GM23338 (cell line): ENCODE measurements at regions not wholly inside any gene's neighbourhood (a gene's known extent, or its start where the extent isn't known, plus 50 kb on each side); places are given as distances from the start of the nearest gene placed in this dataset.

Source experiments
- ATAC-seq: fragments of 200-7000 bp; cut with Tn5 transposase; 3 replicates; pipeline ENCODE4 v1.9.1; 2020
- DNase-seq: peaks from one replicate; pipeline ENCODE4 v3.0.0-alpha.2; 2015; ENCODE audit warnings: low spot score
- H2AFZ ChIP-seq: fragments of 200-600 bp; sonication (generic); 2 replicates; pipeline ENCODE4 v1.8.0; 2016; ENCODE audit warnings: antibody characterized with exemption, mild to moderate bottlenecking, moderate library complexity
- H3F3A ChIP-seq: fragments of 200-600 bp; sonication (generic); replicated peaks from 2 replicates; pipeline ENCODE4 v1.8.0; 2017; ENCODE audit warnings: antibody characterized with exemption, mixed run types, low read depth
- H3K27ac ChIP-seq: fragments of 200-600 bp; sonication (generic); 2 replicates; pipeline ENCODE4 v1.6.1; 2016; ENCODE audit warnings: low read depth
- H3K27me3 ChIP-seq: fragments of 200-600 bp; sonication (generic); 2 replicates; pipeline ENCODE4 v1.8.0; 2016; ENCODE audit warnings: mild to moderate bottlenecking, mixed run types, moderate library complexity; ENCODE audit not compliant: insufficient read depth
- H3K36me3 ChIP-seq: fragments of 200-600 bp; sonication (generic); 2 replicates; pipeline ENCODE4 v1.8.0; 2016; ENCODE audit warnings: mild to moderate bottlenecking; ENCODE audit not compliant: insufficient read depth
- H3K4me1 ChIP-seq: fragments of 200-600 bp; sonication (generic); 2 replicates; pipeline ENCODE4 v1.8.0; 2016; ENCODE audit warnings: mild to moderate bottlenecking, moderate library complexity; ENCODE audit not compliant: insufficient read depth
- H3K4me2 ChIP-seq: fragments of 200-600 bp; sonication (generic); 2 replicates; pipeline ENCODE4 v1.7.1; 2017; ENCODE audit warnings: mixed run types
- H3K4me3 ChIP-seq: fragments of 200-600 bp; sonication (generic); 2 replicates; pipeline ENCODE4 v1.6.1; 2016; ENCODE audit warnings: mixed run types
- H3K79me2 ChIP-seq: fragments of 200-600 bp; sonication (generic); replicated peaks from 2 replicates; pipeline ENCODE4 v1.8.0; 2017; ENCODE audit warnings: mild to moderate bottlenecking; ENCODE audit not compliant: insufficient read depth
- H3K9me2 ChIP-seq: fragments of 200-600 bp; sonication (generic); 2 replicates; pipeline ENCODE4 v1.8.0; 2017; ENCODE audit not compliant: insufficient read depth
- H4K20me1 ChIP-seq: fragments of 200-600 bp; sonication (generic); replicated peaks from 2 replicates; pipeline ENCODE4 v1.8.0; 2017; ENCODE audit warnings: mild to moderate bottlenecking; ENCODE audit not compliant: insufficient read depth
- H3K27ac Mint-ChIP-seq: 2 replicates; pipeline ENCODE4 v1.8.0; 2020; ENCODE audit warnings: inconsistent platforms, mild to moderate bottlenecking, moderate library complexity, mixed read lengths
- H3K27me3 Mint-ChIP-seq: 3 replicates; pipeline ENCODE4 v1.8.0; 2022; ENCODE audit warnings: low read depth, mild to moderate bottlenecking, moderate library complexity, mixed read lengths, inconsistent platforms; ENCODE audit not compliant: insufficient read depth, poor library complexity
- H3K36me3 Mint-ChIP-seq: 3 replicates; pipeline ENCODE4 v1.8.0; 2021; ENCODE audit warnings: low read depth, mild to moderate bottlenecking, inconsistent platforms, moderate library complexity, mixed read lengths
- H3K4me1 Mint-ChIP-seq: 3 replicates; pipeline ENCODE4 v1.8.0; 2020; ENCODE audit warnings: mild to moderate bottlenecking, inconsistent platforms, mixed read lengths
- H3K4me3 Mint-ChIP-seq: 3 replicates; pipeline ENCODE4 v1.8.0; 2021; ENCODE audit warnings: moderate library complexity, mild to moderate bottlenecking, inconsistent platforms, mixed read lengths
- H3K9me3 Mint-ChIP-seq: 3 replicates; pipeline ENCODE4 v1.8.0; 2020; ENCODE audit warnings: moderate library complexity, mild to moderate bottlenecking, inconsistent platforms, mixed read lengths
- CREB1 ChIP-seq: fragments of 250-450 bp; sonication (Bioruptor Pico); IDR thresholded peaks from 2 replicates; pipeline ENCODE4 v1.5.0; 2020; ENCODE audit warnings: low read depth, mild to moderate bottlenecking, moderate library complexity
- CTCF ChIP-seq, 2 experiments: fragments of 200-600 bp in 1 of 2; sonication (generic) in 1 of 2; conservative IDR thresholded peaks; 2 replicates each; pipeline versions ENCODE4 v1.5.1 to v1.6.1; 2016 to 2017; ENCODE audit warnings: antibody characterized with exemption in 2 of 2, low read depth in 2 of 2, mild to moderate bottlenecking in 2 of 2, moderate library complexity in 1 of 2
- ETS1 ChIP-seq: IDR thresholded peaks from 2 replicates; pipeline ENCODE4 v1.6.1; 2016; ENCODE audit warnings: antibody characterized with exemption
- EZH2 ChIP-seq: fragments of 200-600 bp; sonication (generic); IDR thresholded peaks from one replicate; pipeline ENCODE4 v1.8.0; 2017; ENCODE audit warnings: antibody characterized with exemption, mild to moderate bottlenecking, low read depth; ENCODE audit not compliant: unreplicated experiment
- EZH2phosphoT487 ChIP-seq: fragments of 200-600 bp; sonication (generic); IDR thresholded peaks from one replicate; pipeline ENCODE4 v1.8.1; 2018; ENCODE audit warnings: antibody characterized with exemption; ENCODE audit not compliant: unreplicated experiment
- JUNB ChIP-seq: IDR thresholded peaks from one replicate; pipeline ENCODE4 v1.6.1; 2016; ENCODE audit warnings: antibody characterized with exemption; ENCODE audit not compliant: unreplicated experiment
- NANOG ChIP-seq: IDR thresholded peaks from 2 replicates; pipeline ENCODE4 v1.6.1; 2016; ENCODE audit warnings: antibody characterized with exemption, borderline replicate concordance
- STAT1 ChIP-seq: IDR thresholded peaks from one replicate; pipeline ENCODE4 v1.6.1; 2016; ENCODE audit warnings: antibody characterized with exemption; ENCODE audit not compliant: unreplicated experiment
- ZNF114 ChIP-seq: fragments of 250-450 bp; sonication (Bioruptor Pico); IDR thresholded peaks from 2 replicates; pipeline ENCODE4 v1.5.0; 2020; ENCODE audit warnings: mild to moderate bottlenecking, moderate library complexity
- ZNF331 ChIP-seq: fragments of 250-450 bp; sonication (Bioruptor Pico); IDR thresholded peaks from 2 replicates; pipeline ENCODE4 v1.5.0; 2020; ENCODE audit warnings: low read depth, mild to moderate bottlenecking, moderate library complexity
- ZNF462 ChIP-seq: fragments of 250-450 bp; sonication (Bioruptor Pico); IDR thresholded peaks from 2 replicates; pipeline ENCODE4 v1.5.0; 2020; ENCODE audit warnings: mild to moderate bottlenecking, moderate library complexity

GRCh38 chr12:89269174-89269573, 83.1 kb downstream of the DUSP6 start:
- Histone ChIP-seq H2AFZ (no peak overlapping the region), H3K36me3 (no peaks in the 10 kb centered on the region), H3K9me2 (no peaks in the 10 kb centered on the region; the same call in 1 of the 2 replicates), H3K27ac (no peak overlapping the region), H3K79me2 (no peaks in the 10 kb centered on the region), H3K4me2 (no peak overlapping the region), H3K4me1 (no peaks in the 10 kb centered on the region), H3K4me3 (no peak overlapping the region), H4K20me1 (no peaks in the 10 kb centered on the region), H3K27me3 (no peaks in the 10 kb centered on the region), H3F3A (no peaks in the 10 kb centered on the region)
- H3K4me3 Mint-ChIP-seq: no peak overlapping the region
- no peaks in the 10 kb centered on the region for H3K4me1 Mint-ChIP-seq
- peaks cover 9% of the 10 kb centered on the region; the same call in 2 of the 3 replicates for H3K9me3 Mint-ChIP-seq
- TF ChIP-seq EZH2 (no peak), EZH2phosphoT487 (no peak), ZNF331 (no peak), CREB1 (no peak), CTCF (conservative IDR thresholded peaks at IDR 0.05; ENCODE audit: low read depth in 2 of 2) (no peak)
- H3K27me3 Mint-ChIP-seq: peaks cover 1% of the 10 kb centered on the region
- DNase-seq (no peak), ATAC-seq (no peak)
- no peak overlapping the region for H3K27ac Mint-ChIP-seq
- H3K36me3 Mint-ChIP-seq: peaks cover 6% of the 10 kb centered on the region; the same call in 2 of the 3 replicates

- Histone ChIP-seq H3K9me2 (no peaks in the 10 kb centered on the region; the same call in 1 of the 2 replicates), H2AFZ (no peak overlapping the region), H3K4me1 (no peaks in the 10 kb centered on the region), H3K79me2 (no peaks in the 10 kb centered on the region), H4K20me1 (no peaks in the 10 kb centered on the region), H3K27me3 (no peaks in the 10 kb centered on the region), H3K36me3 (no peaks in the 10 kb centered on the region), H3K4me3 (no peak overlapping the region), H3F3A (no peaks in the 10 kb centered on the region), H3K4me2 (no peak overlapping the region), H3K27ac (no peak overlapping the region)
- DNase-seq (no peak), ATAC-seq (no peak)
- 0 out of 3 replicates have a peak, but pooled peaks cover 3% of the 10 kb centered on the region for H3K4me1 Mint-ChIP-seq
- H3K27ac Mint-ChIP-seq: no peak overlapping the region
- H3K27me3 Mint-ChIP-seq: peaks cover 1% of the 10 kb centered on the region
- no peak overlapping the region for H3K4me3 Mint-ChIP-seq
- peaks cover 6% of the 10 kb centered on the region; the same call in 2 of the 3 replicates for H3K36me3 Mint-ChIP-seq
- peaks cover 9% of the 10 kb centered on the region; the same call in 2 of the 3 replicates for H3K9me3 Mint-ChIP-seq
- TF ChIP-seq NANOG (no peak), ETS1 (no peak), ZNF114 (CRISPR knock-in tag) (no peak), JUNB (no peak), ZNF462 (CRISPR knock-in tag) (no peak), EZH2phosphoT487 (no peak), EZH2 (no peak), STAT1 (no peak)
Observed at GRCh38 chr12:89267404-89267803, 84.9 kb downstream of the DUSP6 start.
